HG02610 (cell line): ENCODE measurements at regions not wholly inside any gene's neighbourhood (a gene's known extent, or its start where the extent isn't known, plus 50 kb on each side); places are given as distances from the start of the nearest gene placed in this dataset.
"Not testable (repeated sequence)": the region's sequence is repeated elsewhere in the genome, so short reads cannot be mapped to it uniquely, and the experiment has no call there.

Source experiments
- ATAC-seq: cut with Tn5 transposase; IDR thresholded peaks from one replicate; pipeline ENCODE4 v1.9.1; 2021; ENCODE audit warnings: mild to moderate bottlenecking, moderate library complexity; ENCODE audit not compliant: unreplicated experiment

DNA sequence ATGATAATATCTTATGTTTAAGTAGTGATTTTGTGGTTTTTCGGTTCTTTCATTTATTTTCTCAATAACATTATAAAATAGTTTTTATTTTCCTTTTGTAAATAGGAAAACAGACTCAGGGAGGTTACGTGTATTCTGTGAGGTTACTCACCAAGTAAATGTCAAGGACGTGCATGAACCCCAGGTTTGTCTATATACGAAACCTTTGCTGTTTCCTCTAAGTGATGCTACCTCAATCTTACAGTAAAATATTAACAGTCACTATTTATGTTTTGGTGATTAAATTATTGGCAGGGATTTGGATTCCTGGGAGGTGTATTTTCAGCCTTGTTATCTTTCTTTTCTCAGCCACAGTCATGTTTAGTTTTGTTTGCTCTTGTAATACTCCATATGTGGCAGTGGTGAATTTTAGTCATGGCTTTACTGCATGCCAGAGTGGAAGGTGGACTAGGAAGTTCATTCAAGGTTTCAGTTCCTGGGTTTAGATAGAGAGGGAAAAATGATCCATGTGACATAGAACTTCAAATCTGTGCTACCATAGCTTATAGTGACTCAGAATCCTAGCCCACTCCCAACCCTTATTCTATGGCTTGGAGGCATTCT, 139.9 kb downstream of the ARL4A start:
- no peak for ATAC-seq

DNA sequence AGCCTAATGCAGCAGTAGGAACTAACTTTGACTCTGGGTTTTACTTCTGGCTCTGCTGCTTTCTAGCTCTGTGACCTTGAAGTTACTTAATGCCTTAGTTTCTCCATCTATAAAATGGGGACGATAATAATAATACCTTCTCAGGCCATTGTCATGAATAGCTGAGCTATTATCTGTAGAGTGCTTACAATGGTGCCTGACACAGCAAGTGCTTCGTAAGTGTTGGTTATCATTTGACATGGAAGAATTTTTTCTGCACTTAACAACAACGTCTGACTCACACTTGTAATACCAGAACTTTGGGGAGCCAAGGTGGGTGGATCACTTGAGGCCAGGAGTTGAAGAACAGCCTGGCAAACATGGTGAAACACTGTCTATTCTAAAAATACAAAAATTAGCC, 140.5 kb downstream of the ARL4A start:
- ATAC-seq, result no peak

DNA sequence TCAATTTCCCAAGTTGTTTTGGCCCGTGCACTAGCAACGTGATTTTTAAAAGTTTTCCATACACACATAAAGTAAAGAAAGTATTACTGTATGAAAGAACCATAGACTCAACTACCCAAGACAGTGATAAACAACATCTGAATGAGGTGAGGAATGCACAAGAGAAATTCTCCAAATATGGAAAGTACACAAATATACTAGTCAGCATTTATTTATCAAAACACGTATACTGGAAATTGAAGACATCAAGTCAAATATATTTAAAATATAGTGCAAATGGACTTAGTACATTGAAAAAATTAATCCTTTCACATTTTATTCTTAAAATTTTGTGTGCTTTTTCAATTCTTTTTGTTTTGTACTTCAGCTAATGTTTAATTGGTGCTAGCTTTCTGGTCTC, 143.6 kb downstream of the ARL4A start:
- ATAC-seq, result no peak

DNA sequence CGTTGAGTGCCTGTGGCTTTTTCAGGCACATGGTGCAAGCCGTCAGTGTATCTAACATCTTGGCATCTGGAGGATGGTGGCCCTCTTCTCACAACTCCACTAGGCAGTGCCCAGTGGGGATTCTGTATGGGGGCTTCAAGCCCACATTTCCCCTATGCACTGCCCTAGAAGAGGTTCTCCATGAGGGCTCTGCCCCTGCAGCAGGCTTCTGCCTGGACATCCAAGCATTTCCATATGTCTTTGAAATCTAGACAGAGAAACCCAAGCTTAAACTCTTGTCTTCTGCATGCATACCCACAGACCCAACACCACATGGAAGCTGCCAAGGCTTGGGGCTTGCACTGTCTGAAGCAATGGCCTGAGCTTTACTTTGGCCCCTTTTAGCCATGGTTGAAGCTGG, 146.4 kb downstream of the ARL4A start:
- ATAC-seq, result no peak

DNA sequence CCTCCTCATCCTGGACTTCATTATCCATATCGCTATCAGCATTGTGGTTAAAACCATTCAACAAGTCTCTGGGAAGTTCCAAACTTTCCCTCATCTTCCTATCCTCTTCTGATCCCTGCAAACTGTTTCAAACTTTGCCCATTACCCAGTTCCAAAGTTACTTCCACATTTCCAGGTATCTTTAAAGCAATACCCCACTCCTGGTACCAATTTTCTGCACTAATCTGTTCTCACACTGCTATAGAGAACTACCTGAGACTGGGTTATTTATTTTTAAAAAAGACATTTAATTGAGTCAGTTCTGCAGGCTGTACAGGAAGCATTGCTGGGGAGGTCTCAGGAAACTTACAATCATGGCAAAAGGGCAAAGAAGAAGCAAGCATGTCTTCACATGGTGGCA, 147.3 kb downstream of the ARL4A start:
- ATAC-seq, result no peak

DNA sequence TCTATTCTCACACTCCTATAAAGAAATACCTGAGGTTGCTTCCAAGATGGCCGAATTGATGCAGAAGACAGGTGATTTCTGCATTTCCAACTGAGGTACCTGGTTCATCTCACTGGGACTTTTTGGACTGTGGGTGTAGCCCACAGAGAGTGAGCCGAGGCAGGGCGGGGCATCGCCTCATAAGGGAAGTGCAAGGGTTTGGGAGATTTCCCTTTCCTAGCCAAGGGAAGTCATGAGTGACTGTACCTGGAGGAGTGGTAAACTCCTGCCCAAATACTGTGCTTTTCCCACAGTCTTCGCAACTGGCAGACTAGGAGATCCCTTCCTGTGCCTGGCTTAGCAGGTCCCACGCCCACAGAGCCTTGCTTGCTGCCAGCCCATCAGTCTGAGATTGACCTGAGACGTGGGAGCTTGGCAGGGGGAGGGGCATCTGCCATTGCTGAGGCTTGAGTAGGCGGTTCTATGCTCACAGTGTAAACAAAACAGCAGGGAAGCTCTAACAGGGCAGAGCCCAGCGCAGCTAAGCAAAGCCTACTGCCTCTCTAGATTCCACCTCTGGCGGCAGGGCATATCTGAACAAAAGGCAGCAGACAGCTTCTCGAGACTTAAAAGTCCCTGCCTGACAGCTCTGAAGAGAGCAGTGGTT, 152.2 kb downstream of the ARL4A start:
- ATAC-seq, result no peak

DNA sequence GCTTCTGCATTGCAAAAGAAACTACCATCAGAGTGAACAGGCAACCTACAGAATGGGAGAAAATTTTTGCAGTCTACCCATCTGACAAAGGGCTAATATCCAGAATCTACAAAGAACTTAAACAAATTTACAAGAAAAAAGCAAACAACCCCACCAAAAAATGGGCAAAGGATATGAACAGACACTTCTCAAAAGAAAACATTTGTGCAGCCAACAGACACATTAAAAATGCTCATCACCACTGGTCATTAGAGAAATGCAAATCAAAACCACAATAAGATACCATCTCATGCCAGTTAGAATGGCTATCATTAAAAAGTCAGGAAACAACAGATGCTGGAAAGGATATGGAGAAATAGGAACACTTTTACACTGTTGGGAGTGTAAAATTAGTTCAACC, 157.3 kb downstream of the ARL4A start:
- ATAC-seq, result not testable (repeated sequence)

DNA sequence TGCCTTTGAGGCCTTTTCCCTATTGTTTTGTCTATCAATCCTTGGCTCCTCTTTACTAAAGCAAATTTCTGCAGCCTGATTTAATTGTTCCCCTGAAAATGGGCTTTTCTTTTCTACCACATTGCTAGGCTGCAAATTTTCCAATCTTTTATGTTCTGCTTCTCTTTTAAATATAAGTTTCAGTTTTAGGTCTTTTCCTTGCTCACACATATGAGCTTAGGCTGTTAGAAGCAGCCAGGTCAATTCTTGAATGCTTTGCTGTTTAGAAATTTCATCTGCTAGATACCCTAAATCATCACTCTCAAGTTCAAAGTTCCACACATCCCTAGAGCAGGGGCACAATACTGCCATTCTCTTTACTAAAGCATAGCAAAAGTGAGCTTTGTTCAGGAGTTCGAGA, 159.6 kb downstream of the ARL4A start:
- no peak for ATAC-seq

DNA sequence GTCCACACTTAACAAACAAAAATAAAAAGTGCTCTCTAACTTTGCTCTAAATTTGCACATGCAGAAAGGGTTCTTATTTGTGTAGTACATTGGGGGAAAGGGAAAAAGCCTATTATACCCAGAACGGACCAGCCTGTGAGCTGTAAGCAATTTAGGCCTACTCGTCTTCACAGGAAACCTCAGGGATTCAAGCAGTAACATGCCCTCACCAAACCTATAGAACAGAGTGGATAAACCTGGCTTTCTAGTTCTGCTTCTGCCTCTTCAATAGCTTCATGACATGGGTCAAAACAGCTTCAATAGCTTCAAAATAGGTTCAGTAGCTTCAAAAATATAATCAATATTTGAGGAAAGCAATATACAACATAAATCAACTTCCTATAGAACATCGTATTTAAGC, 163.7 kb downstream of the ARL4A start:
- no peak for ATAC-seq

DNA sequence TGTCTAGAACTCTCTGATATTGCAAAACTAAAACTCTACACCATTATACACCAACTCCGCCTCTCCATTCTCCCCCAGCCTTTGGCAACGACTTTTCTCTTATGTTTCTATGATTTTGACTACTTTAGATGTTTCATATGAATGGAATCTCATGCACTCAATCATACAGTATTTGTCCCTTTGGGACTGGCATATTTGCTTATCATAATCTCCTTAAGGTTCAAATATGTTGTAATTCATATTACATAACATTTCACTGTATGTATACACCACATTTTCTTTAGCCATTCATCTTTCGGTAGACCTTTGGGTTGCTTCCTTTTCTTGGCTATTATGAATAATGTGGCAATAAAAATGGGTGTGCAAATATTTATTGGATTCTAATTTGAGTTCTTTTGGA, 164.4 kb downstream of the ARL4A start:
- no peak for ATAC-seq

DNA sequence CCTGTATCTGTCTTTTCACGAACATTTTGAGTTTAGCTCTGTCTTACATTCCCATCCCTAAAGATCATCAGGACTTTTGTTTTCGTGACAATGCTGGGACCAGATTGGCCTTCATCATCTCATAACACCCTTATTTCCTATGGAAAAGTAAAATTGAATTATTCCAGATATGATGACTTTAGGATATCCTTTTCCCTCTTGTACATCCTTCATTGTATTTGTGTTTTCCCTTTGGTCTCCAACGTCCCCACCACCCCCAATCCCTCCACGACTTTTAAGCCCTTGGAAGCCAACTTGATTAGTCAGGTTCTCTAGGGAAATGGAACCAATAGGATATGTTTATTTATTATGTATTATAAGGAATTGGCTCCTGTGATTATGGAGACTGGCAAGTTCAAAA, 167.6 kb downstream of the ARL4A start:
- ATAC-seq, result no peak

DNA sequence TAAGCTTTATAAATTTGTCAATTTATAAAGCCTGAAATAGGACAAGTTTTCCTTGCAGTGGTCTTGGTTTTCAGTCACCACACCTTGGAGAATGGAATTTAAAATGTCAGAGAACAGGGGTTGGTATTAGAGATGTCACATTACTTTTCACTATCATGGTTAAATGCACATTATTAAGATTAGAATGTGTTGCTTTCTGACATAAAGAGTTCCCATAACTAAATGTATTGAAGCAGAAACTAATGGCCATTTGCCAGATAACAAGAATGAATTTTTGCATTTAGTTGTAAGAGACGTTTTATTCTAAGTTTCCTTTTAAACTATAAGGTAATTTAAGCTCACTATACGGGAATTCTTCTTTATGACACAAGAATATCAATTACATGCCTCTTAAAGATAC, 172.3 kb downstream of the ARL4A start:
- no peak for ATAC-seq

DNA sequence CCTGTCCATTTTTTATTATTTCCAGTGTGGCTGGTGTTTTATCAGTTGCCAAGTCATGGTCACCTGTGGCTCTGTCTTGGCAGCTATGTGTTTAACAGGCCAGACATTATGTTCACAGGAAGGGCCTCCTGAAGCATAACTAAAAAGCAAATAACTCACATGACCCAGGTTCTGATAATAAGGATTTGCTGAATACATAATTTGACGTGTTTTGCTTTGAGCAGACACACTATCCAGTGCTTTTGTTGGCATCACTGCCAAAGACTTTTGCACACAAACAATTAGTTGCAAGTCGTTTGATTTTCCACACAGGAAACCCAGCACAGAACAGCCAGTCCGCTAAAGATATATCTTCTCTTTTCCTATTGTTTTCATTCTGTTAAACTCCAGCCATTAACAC, 173.6 kb downstream of the ARL4A start:
- no peak for ATAC-seq

DNA sequence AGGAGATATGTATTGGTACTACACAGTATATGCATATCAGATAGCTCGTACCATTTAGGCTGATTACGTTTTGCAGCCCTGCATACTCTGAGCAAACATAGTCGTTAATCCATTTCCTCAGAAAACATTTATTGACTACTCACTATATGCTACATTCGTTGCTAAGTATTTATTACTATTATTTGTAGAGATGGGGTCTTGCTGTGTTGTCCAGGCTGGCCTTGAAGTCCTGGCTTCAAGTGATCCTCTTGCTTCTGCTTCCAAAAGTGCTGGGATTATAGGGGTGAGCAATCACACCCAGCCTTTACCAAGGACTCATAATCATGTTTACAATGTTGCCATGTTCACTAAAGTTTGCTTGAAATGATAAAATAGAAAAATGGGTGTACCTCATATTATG, 174.7 kb downstream of the ARL4A start:
- no peak for ATAC-seq

DNA sequence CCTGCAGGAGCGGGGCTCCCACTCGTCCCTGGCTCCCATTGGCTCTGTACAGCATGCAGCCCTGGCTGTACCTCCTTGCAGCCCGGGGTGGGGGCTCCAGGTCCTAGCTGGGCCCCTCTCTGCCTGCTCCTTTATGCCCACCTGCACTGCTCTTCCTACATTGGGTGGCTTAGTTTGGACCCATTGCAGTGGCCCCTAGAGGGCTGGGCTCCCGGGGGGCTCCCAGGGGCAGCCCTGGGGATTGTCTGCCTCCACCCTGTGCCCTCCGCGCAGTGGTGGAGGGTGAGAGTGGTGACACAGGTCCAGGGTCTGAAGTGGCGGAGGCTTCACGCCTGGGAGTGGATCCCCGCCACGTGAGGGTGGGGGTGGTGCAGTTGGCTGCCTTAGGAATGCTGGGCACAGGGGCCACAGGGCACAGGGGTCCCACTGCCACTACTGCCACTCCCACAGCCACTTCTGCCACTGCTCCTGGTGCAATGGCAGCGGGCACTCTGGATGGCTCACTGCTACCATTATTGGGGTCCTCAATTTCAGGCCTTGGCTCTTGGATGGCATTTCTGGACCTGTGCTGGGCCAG, 177.1 kb downstream of the ARL4A start:
- ATAC-seq, result no peak

DNA sequence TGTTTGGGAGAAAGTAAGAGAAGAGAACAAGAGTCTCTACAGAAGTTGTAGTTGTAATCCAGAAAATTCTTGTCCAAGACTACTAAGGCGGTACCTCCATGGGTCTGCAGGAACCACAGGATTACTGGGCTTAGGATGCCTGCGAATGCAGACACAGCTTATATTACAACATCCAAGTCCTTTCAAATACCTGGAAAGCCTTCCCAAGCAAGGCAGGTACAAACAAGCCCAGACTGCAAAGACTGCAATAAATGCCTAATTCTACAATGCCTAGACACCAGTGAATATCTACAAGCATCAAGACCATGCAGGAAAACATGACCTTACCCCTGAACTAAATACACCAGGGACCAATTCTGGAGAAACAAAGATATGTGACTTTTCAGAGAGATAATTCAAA, 178.2 kb downstream of the ARL4A start:
- no peak for ATAC-seq

DNA sequence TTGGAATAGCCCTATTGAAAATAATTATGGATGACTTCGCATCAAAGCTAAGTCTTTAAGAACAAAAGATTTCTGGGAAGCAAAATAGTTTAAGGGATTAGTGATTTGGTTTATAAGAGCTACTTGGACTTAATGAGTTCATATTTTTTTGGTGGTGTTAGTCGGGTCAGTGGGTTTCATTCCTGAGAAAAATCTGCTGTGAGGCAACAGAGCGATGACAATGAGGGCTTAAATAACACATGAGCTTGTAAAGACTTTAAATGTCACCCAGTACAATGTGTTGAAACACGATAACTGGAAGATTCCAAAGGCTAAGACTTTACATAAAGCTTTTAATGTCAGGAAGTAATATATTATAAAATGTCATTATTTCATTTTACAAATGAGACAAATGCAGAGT, 178.8 kb downstream of the ARL4A start:
- ATAC-seq, result no peak

DNA sequence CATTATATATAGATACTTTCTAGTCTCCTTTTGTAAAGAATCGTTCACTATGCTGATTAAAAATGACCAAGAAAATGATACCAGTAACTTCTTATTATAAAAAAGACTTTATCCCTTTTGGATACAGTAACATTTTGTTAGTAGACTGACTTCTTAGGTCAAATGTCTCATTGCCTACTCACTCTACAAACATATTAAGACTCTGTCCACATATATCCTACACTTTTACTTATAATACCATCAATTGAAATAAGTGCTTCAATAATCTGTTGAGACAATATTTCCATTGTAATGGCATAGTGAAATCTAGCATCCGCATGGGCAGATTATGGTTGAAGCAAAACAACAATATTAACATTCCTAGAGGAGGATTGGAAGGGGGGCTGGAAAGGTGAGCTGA, 180.6 kb downstream of the ARL4A start:
- ATAC-seq, result no peak

DNA sequence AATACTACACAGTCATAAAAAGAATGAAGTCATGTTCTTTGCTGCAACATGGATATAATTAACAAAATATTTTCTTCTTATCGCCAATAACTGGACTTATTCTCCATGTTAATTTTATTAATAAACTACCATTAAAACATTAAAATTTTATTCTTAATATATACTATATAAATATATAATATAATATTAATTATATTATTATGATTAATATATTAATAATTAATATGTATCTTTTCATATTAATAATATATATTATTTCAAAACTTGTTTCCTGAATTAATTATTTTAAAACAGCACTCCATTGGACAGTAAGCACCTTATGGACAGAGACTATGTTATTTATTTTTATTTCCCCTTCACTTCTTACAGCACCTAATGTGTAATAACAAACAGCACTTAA, 182.8 kb downstream of the ARL4A start:
- no peak for ATAC-seq

DNA sequence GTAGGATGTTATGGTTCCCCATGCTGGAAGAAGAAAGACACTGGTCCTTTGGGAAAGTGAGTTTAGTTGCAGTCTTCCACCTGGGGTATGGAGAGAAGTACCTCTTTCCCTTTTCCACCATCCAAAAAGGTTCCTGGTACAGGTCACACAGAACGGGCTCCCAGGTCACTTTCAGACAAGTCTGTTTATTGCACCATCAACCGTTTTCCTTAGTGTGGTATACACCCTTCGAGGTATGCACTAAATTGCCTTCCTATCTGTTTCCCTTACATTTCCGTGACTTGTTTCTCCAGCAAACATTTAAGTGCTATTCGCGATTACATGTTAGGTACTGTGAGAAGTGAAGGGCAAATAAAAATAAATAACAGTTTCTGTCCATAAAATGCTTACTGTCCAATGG, 185.1 kb downstream of the ARL4A start:
- no peak for ATAC-seq

DNA sequence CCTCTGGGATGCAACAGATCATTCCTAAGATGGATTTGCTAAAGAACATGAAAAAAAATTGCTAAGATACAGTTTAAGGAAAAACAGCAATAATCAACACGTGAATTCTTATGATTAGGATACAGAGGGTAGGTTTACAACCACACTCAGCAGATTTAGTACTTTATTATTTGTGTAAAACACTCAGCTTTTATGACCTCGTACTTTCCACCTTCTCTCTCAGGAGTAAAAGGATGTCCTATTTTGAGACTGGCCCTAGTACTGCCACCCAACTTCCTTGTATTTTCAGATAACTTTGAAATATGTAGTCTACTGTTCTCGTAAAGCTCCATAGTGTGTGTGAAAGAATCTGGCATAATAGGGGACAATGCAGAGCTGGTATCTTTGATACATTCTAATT, 186.1 kb downstream of the ARL4A start:
- no peak for ATAC-seq

DNA sequence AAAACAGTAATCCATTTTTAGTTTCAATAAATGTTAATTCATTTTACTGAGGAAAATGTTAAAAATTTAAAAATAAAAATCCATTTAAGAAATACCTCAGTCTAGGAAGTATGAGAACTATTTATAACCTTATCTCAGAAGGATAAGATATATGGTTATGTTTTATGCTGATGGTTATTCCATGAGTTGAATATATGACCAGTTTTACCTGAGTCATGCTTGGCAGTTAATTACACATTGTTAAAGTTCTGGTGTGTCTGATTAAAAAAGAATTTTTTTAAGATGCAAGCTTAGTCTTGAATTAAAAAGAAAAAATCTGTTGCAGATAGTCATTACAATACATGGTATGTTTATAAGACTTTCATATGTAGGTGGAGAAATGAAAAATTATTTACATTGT, 191.7 kb downstream of the ARL4A start:
- no peak for ATAC-seq

DNA sequence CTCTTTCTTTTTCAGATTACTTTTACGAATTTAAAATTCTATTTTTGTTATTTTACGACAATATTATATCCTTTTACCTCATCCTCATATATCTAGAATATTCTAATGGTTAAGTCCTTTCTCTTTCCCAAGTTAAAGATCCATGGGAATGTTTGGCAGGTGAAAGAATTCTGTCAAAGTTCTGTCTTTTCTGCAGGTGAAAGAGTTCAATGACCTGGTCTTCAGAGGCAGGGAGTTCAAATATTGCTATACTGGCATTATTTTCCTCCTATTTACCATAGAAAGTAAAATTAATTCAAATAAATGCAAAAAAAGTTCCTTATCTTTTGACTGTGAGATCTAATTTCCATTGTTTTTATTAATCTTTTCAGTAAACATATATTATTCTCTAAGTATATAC, 194.3 kb downstream of the ARL4A start:
- no peak for ATAC-seq
